Middle frontal gyrus (tissue), 1 donor: ENCODE measurements at regions not wholly inside any gene's neighbourhood (a gene's known extent, or its start where the extent isn't known, plus 50 kb on each side); places are given as distances from the start of the nearest gene placed in this dataset.
"Not testable (repeated sequence)": the region's sequence is repeated elsewhere in the genome, so short reads cannot be mapped to it uniquely, and the experiment has no call there.

Experiments used
- DNase-seq: peaks from one replicate; pipeline ENCODE4 v3.0.0-alpha.2; 2015; ENCODE audit warnings: low spot score; ENCODE audit errors: extremely low spot score

GRCh38 chr3:26260139-26260538 is 362.4 kb upstream of the LRRC3B start:
- DNase-seq, result no peak

- DNase-seq, result no peak
These were observed 357.9 kb upstream of the LRRC3B start for GRCh38 chr3:26264708-26265107.

- DNase-seq, result no peak
These were observed 350.7 kb upstream of the LRRC3B start for GRCh38 chr3:26271848-26272247.

- DNase-seq, result no peak
These were observed 349.4 kb upstream of the LRRC3B start for GRCh38 chr3:26273196-26273595.

- DNase-seq, result no peak
These were observed 343.5 kb upstream of the LRRC3B start for GRCh38 chr3:26279091-26279490.

- DNase-seq, result no peak
These were observed 342.1 kb upstream of the LRRC3B start for GRCh38 chr3:26280517-26280916.

- DNase-seq, result no peak
These were observed 341.1 kb upstream of the LRRC3B start for GRCh38 chr3:26281284-26281985.

GRCh38 chr3:26284503-26284902 is 338.1 kb upstream of the LRRC3B start:
- not testable (repeated sequence) for DNase-seq

- DNase-seq, result no peak
These were observed 330.7 kb upstream of the LRRC3B start for GRCh38 chr3:26291840-26292239.

GRCh38 chr3:26292780-26293179 is 329.8 kb upstream of the LRRC3B start:
- DNase-seq, result no peak

- DNase-seq, result no peak
These were observed 329.2 kb upstream of the LRRC3B start for GRCh38 chr3:26293329-26293844.

- DNase-seq, result no peak
These were observed 315.4 kb upstream of the LRRC3B start for GRCh38 chr3:26307192-26307591.

- no peak for DNase-seq
These were observed 314.8 kb upstream of the LRRC3B start for GRCh38 chr3:26307787-26308186.

- no peak for DNase-seq
These were observed 314.1 kb upstream of the LRRC3B start for GRCh38 chr3:26308454-26308853.

- DNase-seq, result not testable (repeated sequence)
These were observed 313.0 kb upstream of the LRRC3B start for GRCh38 chr3:26309536-26309935.

GRCh38 chr3:26312816-26313215 is 309.8 kb upstream of the LRRC3B start:
- DNase-seq, result no peak

GRCh38 chr3:26316472-26316871 is 306.1 kb upstream of the LRRC3B start:
- no peak for DNase-seq

- DNase-seq, result not testable (repeated sequence)
These were observed 298.8 kb upstream of the LRRC3B start for GRCh38 chr3:26323741-26324140.

- DNase-seq, result no peak
These were observed 282.6 kb upstream of the LRRC3B start for GRCh38 chr3:26340001-26340400.

GRCh38 chr3:26343647-26344046 is 278.9 kb upstream of the LRRC3B start:
- no peak for DNase-seq

GRCh38 chr3:26345613-26346012 is 277.0 kb upstream of the LRRC3B start:
- no peak for DNase-seq

GRCh38 chr3:26346497-26346896 is 276.1 kb upstream of the LRRC3B start:
- no peak for DNase-seq

- DNase-seq, result no peak
These were observed 275.4 kb upstream of the LRRC3B start for GRCh38 chr3:26347150-26347549.
